MCF 10A (cell line): ENCODE measurements at regions not wholly inside any gene's neighbourhood (a gene's known extent, or its start where the extent isn't known, plus 50 kb on each side); places are given as distances from the start of the nearest gene placed in this dataset.
"Not testable (repeated sequence)": the region's sequence is repeated elsewhere in the genome, so short reads cannot be mapped to it uniquely, and the experiment has no call there.

ENCODE experiments used
- BruUV-seq: library from RNA; stranded (reverse); fragments of 400-500 nt; replicated peaks from 2 replicates; lab custom pipeline; 2021; lab: Mats Ljungman, UMichigan
- CTCF ChIA-PET: fragments of 300-600 bp; sonication (Branson Sonifier 250); formaldehyde crosslinking; extraction: SDS; loops from one replicate; lab custom pipeline; 2021; ENCODE audit warnings: antibody characterized with exemption, inconsistent platforms; lab: Yijun Ruan, JAX
- POLR2A ChIA-PET: fragments of 300-600, 350-650 bp; sonication (Branson Sonifier 250); formaldehyde crosslinking; extraction: SDS; loops from one replicate; lab custom pipeline; 2020; ENCODE audit warnings: antibody characterized with exemption, inconsistent platforms; lab: Yijun Ruan, JAX
- DNase-seq: peaks from one replicate; pipeline ENCODE4 v3.0.0-alpha.2; 2018; ENCODE audit not compliant: unreplicated experiment
- H3K27ac Mint-ChIP-seq: one replicate; pipeline ENCODE4 v1.8.0; 2022; ENCODE audit warnings: mild to moderate bottlenecking, low read depth, mixed read lengths; ENCODE audit not compliant: unreplicated experiment
- H3K27me3 Mint-ChIP-seq: one replicate; pipeline ENCODE4 v1.8.0; 2022; ENCODE audit warnings: mixed read lengths; ENCODE audit not compliant: insufficient read depth, unreplicated experiment
- H3K36me3 Mint-ChIP-seq: one replicate; pipeline ENCODE4 v1.8.0; 2022; ENCODE audit warnings: mild to moderate bottlenecking, moderate library complexity, mixed read lengths; ENCODE audit not compliant: insufficient read depth, unreplicated experiment
- H3K4me1 Mint-ChIP-seq: one replicate; pipeline ENCODE4 v1.8.0; 2022; ENCODE audit warnings: mixed read lengths; ENCODE audit not compliant: insufficient read depth, unreplicated experiment
- H3K4me3 Mint-ChIP-seq: one replicate; pipeline ENCODE4 v1.8.0; 2022; ENCODE audit warnings: mild to moderate bottlenecking, moderate library complexity, mixed read lengths; ENCODE audit not compliant: unreplicated experiment
- H3K9me3 Mint-ChIP-seq: one replicate; pipeline ENCODE4 v1.8.0; 2022; ENCODE audit warnings: mixed read lengths; ENCODE audit not compliant: unreplicated experiment
- intact Hi-C: fragments of 100-400 bp; cut with micrococcal nuclease; formaldehyde crosslinking; loops from 2 replicates; pipeline ENCODE4 v1.14.1; 2022
- TF ChIP-seq, protein P1 (sequence below): fragments of 200-600 bp; IDR thresholded peaks from one replicate; pipeline ENCODE4 v1.8.0; 2022; ENCODE audit warnings: antibody characterized with exemption, mild to moderate bottlenecking; ENCODE audit not compliant: unreplicated experiment

DNA sequence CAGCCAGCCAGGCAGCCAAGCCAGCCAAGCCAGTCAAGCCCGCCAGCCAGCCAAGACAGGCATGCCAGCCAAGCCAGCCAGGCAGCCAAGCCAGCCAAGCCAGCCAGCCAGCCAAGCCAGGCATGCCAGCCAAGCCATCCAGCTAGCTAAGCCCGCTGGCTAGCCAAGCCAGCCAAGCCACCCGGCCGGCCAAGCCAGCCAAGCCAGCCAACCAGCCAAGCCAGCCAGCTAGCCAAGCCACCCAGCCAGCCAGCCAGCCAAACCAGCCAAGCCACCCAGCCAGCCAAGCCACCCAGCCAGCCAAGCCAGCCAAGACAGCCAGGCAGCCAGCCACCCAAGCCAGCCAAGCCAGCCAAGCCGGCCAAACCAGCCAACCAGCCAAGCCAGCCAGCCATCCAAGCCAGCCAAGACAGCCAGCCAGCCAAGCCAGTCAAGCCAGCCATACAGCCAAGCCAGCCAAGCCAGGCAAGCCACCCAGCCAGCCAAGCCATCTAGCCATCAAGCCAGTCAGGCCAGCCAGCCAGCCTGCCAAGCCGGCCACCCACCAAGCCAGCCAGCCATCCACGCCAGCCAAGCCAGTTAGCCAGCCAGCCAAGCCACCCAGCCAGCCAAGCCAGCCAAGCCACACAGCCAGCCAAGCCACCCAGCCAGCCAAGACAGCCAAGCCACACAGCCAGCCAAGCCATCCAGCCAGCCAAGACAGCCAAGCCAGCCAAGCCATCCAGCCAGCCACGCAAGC, 349.2 kb upstream of the PLGLB2 start:
- POLR2A ChIA-PET, H3K36me3 Mint-ChIP-seq, intact Hi-C loops, BruUV-seq, H3K4me1 Mint-ChIP-seq, H3K9me3 Mint-ChIP-seq, CTCF ChIA-PET, H3K4me3 Mint-ChIP-seq, H3K27ac Mint-ChIP-seq, H3K27me3 Mint-ChIP-seq, DNase-seq: not testable (repeated sequence)

DNA sequence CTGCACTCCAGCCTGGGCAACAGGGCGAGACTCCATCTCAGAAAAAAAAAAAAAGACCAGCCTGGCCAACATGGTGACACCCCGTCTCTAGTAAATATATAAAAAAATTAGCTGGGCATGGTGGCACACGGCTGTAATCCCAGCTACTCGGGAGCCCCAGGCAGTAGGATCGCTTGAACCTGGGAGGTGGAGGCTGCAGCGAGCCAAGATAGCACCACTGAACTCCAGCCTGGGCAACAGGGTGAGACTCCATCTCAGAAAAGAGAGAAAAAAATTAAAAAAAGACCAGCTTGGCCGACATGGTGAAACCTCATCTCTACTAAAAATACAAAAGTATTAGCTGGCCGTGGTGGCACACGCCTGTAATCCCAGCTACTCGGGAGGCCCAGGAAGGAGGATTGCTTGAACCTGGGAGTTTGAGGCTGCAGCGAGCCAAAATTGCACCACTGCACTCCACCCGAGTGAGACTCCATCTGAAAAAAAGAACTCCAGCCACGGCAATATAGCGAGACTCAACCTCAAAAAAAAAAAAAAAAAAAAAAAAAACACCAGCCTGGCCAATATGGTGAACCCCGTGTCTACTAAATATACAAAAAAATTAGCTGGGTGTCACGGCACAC, 346.1 kb upstream of the PLGLB2 start:
- intact Hi-C loops = no loop called here
- Mint-ChIP-seq H3K36me3 (no peaks in the 10 kb centered on the region), H3K4me1 (no peaks in the 10 kb centered on the region), H3K9me3 (no peaks in the 10 kb centered on the region), H3K27ac (no peak overlapping the region), H3K4me3 (no peak overlapping the region), H3K27me3 (no peaks in the 10 kb centered on the region)
- BruUV-seq = no TSS peak
- TF ChIP-seq, protein P1, sequence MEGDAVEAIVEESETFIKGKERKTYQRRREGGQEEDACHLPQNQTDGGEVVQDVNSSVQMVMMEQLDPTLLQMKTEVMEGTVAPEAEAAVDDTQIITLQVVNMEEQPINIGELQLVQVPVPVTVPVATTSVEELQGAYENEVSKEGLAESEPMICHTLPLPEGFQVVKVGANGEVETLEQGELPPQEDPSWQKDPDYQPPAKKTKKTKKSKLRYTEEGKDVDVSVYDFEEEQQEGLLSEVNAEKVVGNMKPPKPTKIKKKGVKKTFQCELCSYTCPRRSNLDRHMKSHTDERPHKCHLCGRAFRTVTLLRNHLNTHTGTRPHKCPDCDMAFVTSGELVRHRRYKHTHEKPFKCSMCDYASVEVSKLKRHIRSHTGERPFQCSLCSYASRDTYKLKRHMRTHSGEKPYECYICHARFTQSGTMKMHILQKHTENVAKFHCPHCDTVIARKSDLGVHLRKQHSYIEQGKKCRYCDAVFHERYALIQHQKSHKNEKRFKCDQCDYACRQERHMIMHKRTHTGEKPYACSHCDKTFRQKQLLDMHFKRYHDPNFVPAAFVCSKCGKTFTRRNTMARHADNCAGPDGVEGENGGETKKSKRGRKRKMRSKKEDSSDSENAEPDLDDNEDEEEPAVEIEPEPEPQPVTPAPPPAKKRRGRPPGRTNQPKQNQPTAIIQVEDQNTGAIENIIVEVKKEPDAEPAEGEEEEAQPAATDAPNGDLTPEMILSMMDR = no peak
- CTCF ChIA-PET = no interaction called here
- POLR2A ChIA-PET = no interaction called here
- DNase-seq = no peak

DNA sequence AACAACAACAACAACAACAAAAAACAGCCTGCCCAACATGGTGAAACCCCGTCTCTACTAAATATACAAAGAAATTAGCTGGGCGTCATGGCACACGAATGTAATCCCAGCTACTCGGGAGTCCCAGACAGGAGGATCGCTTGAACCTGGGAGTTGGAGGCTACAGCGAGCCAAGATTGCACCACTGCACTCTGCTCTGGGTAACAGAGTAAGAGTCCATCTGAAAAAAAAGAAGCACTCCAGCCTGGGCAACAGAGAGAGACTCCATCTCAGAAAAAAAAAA, 344.1 kb upstream of the PLGLB2 start:
- Mint-ChIP-seq H3K36me3 (no peaks in the 10 kb centered on the region), H3K9me3 (no peaks in the 10 kb centered on the region)
- POLR2A ChIA-PET = interaction anchor here (0.6 kb wide), 1 partner anchor 13 kb away, joined by 3 read pairs; no protein-coding TSS in a partner anchor

DNA sequence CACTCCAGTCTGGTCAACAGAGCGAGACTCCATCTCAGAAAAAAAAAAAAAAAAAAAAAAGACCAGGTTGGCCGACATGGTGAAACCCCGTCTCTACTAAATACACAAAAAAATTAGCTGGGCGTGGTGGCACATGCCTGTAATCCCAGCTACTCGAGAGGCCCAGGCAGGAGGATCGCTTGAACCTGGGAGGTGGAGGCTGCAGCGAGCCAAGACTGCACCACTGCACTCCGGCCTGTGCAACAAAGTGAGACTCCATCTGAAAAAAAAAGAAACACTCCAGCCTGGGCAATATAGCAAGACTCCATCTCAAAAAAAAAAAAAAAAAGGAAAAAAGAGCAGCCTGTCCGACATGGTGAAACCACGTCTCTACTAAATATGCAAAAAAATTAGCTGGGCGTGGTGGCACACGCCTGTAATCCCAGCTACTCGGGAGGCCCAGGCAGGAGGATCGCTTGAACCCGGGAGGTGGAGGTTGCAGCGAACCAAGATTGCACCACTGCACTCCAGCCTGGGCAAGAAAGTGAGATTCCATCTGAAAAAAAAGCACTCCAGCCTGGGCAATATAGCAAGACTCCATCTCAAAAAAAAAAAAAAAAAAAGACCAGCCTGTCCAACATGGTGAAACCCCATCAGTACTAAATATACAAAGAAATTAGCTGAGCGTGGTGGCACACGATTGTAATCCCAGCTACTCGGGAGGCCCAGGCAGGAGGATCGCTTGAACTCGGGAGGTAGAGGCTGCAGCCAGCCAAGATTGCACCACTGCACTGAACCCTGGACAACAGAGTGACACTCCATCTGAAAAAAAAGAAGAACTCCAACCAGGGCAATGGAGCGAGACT, 343.3 kb upstream of the PLGLB2 start:
- CTCF ChIA-PET, intact Hi-C loops, BruUV-seq, H3K36me3 Mint-ChIP-seq, H3K9me3 Mint-ChIP-seq, H3K27ac Mint-ChIP-seq, H3K27me3 Mint-ChIP-seq, H3K4me1 Mint-ChIP-seq, H3K4me3 Mint-ChIP-seq, DNase-seq: not testable (repeated sequence)
- POLR2A ChIA-PET = interaction anchor here (0.6 kb wide), 1 partner anchor 13 kb away, joined by 3 read pairs; no protein-coding TSS in a partner anchor

More for the DNA sequence above, 344.1 kb upstream of the PLGLB2 start:
- DNase-seq = no peak
- Mint-ChIP-seq H3K27ac (no peak overlapping the region), H3K27me3 (no peaks in the 10 kb centered on the region), H3K4me3 (no peak overlapping the region), H3K4me1 (no peaks in the 10 kb centered on the region)
- CTCF ChIA-PET = no interaction called here
- intact Hi-C loops = no loop called here
- BruUV-seq = no TSS peak
- TF ChIP-seq, protein P1 = no peak

DNA sequence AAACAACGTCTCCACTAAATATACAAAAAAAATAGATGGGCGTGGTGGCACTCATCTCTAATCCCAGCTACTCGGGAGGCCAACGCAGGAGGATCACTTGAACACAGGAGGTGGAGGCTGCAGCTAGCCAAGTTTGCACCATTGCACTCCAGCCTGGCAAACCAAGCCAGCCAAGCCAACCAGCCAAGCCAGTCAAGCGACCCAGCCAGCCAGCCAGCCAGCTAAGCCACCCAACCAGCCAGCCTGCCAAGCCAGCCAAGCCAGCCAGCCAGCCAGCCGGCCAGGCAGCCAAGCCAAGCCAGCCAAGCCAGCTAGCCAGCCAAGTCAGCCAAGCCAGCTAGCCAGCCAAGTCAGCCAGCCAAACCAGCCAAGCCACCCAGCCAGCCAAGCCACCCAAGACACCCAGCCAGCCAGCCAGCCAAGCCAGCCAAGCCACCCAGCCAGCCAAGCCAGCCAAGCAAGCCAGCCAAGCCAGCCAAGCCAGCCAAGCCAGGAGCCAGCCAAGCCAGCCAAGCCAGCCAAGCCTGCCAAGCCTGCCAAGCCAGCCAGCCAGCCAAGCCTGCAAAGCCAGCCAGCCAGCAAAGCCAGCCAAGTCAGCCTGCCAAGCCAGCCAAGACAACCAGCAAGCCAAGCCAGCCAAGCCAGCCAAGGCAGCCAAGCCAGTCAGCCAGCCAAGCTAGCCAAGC, 342.2 kb upstream of the PLGLB2 start:
- intact Hi-C loops, BruUV-seq, H3K36me3 Mint-ChIP-seq, H3K4me3 Mint-ChIP-seq, H3K9me3 Mint-ChIP-seq, H3K27me3 Mint-ChIP-seq, CTCF ChIA-PET, H3K27ac Mint-ChIP-seq, DNase-seq, H3K4me1 Mint-ChIP-seq: not testable (repeated sequence)
- POLR2A ChIA-PET = interaction anchor here (0.9 kb wide), 1 partner anchor 662 kb away, joined by 3 read pairs; no protein-coding TSS in a partner anchor

DNA sequence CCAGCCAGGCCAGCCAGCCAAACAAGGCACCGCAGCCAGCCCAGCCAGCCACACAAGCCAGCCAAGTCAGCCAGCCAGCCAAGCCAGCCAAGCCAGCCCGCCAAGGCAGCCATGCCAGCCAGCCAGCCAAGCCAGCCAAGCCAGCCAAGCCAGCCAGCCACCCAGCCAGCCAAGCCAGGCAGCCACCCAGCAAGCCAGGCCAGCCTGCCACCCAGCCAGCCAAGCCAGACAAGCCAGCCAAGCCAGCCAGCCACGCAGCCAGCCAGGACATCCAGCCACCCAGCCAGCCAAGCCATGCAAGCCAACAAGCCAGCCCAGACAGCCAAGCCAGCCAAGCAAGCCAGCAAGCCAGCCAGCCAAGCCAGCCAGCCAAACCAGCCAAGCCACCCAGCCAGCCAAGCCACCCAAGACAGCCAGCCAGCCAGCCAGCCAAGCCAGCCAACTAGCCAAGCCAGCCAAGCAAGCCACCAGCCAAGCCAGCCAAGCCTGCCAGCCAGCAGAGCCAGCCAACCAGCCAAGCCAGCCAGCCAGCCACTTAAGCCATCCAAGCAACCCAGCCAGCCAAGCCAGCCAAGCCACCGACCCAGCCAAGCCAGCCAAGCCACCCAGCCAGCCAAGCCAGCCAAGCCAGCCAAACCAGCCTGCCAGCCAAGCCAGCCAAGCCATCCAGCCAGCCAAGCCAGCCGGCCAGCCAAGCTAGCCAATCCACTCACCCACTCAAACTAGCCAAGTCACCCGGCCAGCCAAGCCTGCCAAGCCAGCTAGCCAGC, 341.3 kb upstream of the PLGLB2 start:
- H3K27me3 Mint-ChIP-seq, BruUV-seq: not testable (repeated sequence)
- POLR2A ChIA-PET = interaction anchor here (0.9 kb wide), 1 partner anchor 661 kb away, joined by 3 read pairs; no protein-coding TSS in a partner anchor

More for the DNA sequence above, 341.3 kb upstream of the PLGLB2 start:
- H3K27ac Mint-ChIP-seq, H3K36me3 Mint-ChIP-seq, CTCF ChIA-PET, H3K4me1 Mint-ChIP-seq, intact Hi-C loops, H3K9me3 Mint-ChIP-seq, H3K4me3 Mint-ChIP-seq, DNase-seq: not testable (repeated sequence)
